ENCODE measurements at regions not wholly inside any gene's neighbourhood (a gene's known extent, or its start where the extent isn't known, plus 50 kb on each side); places are given as distances from the start of the nearest gene placed in this dataset.

DNA sequence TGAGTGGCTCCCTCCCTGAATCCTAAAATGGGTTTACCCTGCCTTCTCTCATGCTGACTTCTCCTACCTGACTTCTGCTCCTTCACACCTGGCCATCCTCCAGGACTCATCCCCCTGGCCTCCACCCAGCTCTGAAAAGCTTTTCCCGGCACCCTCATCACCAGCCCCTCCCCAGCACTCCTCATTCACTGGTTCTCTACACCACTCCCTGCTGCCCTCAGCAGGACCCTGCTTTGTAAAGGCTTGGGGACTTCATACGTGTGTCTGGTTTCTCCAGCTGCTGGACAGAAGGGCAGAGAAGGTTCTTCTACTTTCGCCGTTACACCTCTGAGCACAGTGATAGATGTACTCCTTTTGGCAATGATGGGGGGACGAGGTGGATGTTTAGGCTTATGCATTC lies 184.9 kb upstream of the UBE3A start:
- TF ChIP-seq NRF1 (IDR thresholded peaks at IDR 0.05; ENCODE audit: low read depth, low read length), result no peak
- TF ChIP-seq, protein P1, sequence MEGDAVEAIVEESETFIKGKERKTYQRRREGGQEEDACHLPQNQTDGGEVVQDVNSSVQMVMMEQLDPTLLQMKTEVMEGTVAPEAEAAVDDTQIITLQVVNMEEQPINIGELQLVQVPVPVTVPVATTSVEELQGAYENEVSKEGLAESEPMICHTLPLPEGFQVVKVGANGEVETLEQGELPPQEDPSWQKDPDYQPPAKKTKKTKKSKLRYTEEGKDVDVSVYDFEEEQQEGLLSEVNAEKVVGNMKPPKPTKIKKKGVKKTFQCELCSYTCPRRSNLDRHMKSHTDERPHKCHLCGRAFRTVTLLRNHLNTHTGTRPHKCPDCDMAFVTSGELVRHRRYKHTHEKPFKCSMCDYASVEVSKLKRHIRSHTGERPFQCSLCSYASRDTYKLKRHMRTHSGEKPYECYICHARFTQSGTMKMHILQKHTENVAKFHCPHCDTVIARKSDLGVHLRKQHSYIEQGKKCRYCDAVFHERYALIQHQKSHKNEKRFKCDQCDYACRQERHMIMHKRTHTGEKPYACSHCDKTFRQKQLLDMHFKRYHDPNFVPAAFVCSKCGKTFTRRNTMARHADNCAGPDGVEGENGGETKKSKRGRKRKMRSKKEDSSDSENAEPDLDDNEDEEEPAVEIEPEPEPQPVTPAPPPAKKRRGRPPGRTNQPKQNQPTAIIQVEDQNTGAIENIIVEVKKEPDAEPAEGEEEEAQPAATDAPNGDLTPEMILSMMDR (IDR thresholded peaks at IDR 0.05; ENCODE audit: control extremely low read depth in 1 of 3, insufficient read depth in 1 of 3, low read depth in 1 of 3, low read length in 3 of 3), result no peak
